Neural crest cell (in vitro differentiated cells): ENCODE measurements at regions not wholly inside any gene's neighbourhood (a gene's known extent, or its start where the extent isn't known, plus 50 kb on each side); places are given as distances from the start of the nearest gene placed in this dataset. TPM values are rescaled to one million over a fixed set of nuclear protein-coding genes. Genes with fewer than 3 reads are reported as not detected.
"Not testable (repeated sequence)": the region's sequence is repeated elsewhere in the genome, so short reads cannot be mapped to it uniquely, and the experiment has no call there.

Source experiments
- DNase-seq: peaks from one replicate; pipeline ENCODE4 v3.0.0; 2021; ENCODE audit warnings: low read depth, mixed read lengths, low spot score
- H3K27ac Mint-ChIP-seq: one replicate; pipeline ENCODE4 v1.8.0; 2021; ENCODE audit warnings: mild to moderate bottlenecking, mixed read lengths; ENCODE audit not compliant: unreplicated experiment
- H3K27me3 Mint-ChIP-seq: 2 replicates; pipeline ENCODE4 v1.8.0; 2021; ENCODE audit warnings: low read depth, mild to moderate bottlenecking, mixed read lengths
- H3K36me3 Mint-ChIP-seq: 2 replicates; pipeline ENCODE4 v1.8.0; 2021; ENCODE audit warnings: low read depth, mild to moderate bottlenecking, mixed read lengths
- H3K4me1 Mint-ChIP-seq: 2 replicates; pipeline ENCODE4 v1.8.0; 2021; ENCODE audit warnings: mixed read lengths
- H3K4me3 Mint-ChIP-seq: one replicate; pipeline ENCODE4 v1.8.0; 2021; ENCODE audit warnings: mild to moderate bottlenecking, mixed read lengths
- H3K9me3 Mint-ChIP-seq: 2 replicates; pipeline ENCODE4 v1.8.0; 2021; ENCODE audit warnings: mixed read lengths
- microRNA-seq: library from miRNA; unstranded; fragments of <30 nt; microRNA quantifications from one replicate; pipeline ENCODE4, GENCODE V29; 2020

DNA sequence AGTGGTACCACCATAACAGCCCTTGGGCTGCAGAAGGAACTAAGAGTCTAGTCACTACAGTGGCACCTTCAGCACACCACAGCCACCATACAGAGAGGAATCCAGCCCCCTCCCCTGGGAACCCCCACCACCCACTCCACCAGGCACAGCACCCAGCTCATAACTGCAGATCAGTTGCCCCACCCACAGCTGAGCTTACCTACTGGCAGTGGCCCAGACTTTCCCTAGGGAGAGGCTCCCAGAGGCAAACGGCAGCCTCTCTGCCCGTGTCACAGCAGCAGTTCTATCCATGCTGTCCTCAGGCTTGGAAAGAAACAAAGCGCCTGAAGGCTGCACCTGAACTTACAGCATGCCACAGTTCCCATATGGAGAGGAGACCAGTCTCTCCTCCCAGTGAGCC, 372.3 kb downstream of the OR4F29 start:
- DNase-seq, H3K4me3 Mint-ChIP-seq, H3K4me1 Mint-ChIP-seq, H3K27ac Mint-ChIP-seq, H3K27me3 Mint-ChIP-seq, H3K36me3 Mint-ChIP-seq, H3K9me3 Mint-ChIP-seq: not testable (repeated sequence)

DNA sequence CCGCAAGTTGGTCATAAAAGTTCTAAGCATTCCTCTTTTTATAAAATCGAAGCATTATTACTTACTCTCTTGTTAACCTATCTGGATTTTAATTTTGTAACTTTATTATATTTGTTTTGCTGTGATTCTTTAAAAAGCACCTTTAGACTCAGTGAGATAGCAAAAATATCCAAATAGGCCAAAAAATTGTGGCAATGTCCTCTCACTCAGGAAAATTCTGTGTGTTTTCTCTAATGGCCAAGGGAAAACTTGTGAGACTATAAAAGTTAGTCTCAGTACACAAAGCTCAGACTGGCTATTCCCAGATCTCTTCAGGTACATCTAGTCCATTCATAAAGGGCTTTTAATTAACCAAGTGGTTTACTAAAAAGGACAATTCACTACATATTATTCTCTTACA, 386.4 kb downstream of the OR4F29 start, which contains the start of gene OR4F5:
TSS of gene OR4F5 (plus strand) at position 301 of the 400 bp plus-strand sequence.
- H3K27ac Mint-ChIP-seq, H3K9me3 Mint-ChIP-seq, H3K4me1 Mint-ChIP-seq, H3K27me3 Mint-ChIP-seq, DNase-seq, H3K36me3 Mint-ChIP-seq, H3K4me3 Mint-ChIP-seq: not testable (repeated sequence)

DNA sequence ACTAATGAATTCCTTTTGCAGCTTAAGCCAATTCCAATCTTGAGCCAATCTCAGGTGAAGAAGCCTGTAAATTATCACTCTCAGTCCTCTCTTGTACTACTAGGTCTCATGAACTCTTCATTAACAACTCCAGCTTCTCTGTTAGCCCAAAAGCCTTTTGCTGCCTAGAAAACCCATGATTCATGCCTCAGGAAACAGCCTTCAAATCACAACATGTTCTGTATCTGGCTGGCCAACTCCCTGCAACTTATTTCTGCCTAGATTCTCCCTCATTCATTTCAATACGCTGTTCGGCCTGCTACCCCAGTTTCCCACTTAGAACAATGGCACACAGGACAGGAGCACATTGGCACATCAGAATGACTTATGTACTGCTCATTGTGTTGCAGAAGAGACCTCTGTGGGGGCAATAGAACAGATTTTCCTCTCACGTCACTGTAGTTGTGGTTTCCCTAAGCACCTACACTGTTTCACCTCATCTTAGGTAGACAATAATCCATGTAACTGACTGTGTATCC, 395.4 kb downstream of the OR4F29 start:
- not testable (repeated sequence) for DNase-seq, H3K27me3 Mint-ChIP-seq, H3K9me3 Mint-ChIP-seq, H3K4me3 Mint-ChIP-seq, H3K4me1 Mint-ChIP-seq, H3K36me3 Mint-ChIP-seq, H3K27ac Mint-ChIP-seq

DNA sequence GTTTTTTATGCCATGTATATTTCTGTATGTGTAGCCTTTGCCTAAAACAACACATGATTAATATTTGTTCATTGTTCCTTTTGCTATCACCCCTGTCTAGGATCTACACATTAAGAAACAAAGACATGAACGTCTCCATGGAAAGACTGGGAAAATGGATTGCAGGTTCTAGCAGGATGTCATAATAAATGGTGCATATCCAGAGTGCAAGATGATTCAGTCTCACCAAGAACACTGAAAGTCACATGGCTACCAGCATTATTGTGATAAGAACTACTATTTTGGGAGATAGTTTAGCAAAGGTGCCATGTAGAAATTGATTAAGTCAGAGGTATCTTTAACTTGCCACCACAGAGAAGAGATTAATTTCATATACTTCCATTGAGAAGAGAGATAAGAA, 398.3 kb downstream of the OR4F29 start:
- H3K4me3 Mint-ChIP-seq, H3K27me3 Mint-ChIP-seq, H3K36me3 Mint-ChIP-seq, H3K9me3 Mint-ChIP-seq, H3K4me1 Mint-ChIP-seq, DNase-seq, H3K27ac Mint-ChIP-seq: not testable (repeated sequence)

DNA sequence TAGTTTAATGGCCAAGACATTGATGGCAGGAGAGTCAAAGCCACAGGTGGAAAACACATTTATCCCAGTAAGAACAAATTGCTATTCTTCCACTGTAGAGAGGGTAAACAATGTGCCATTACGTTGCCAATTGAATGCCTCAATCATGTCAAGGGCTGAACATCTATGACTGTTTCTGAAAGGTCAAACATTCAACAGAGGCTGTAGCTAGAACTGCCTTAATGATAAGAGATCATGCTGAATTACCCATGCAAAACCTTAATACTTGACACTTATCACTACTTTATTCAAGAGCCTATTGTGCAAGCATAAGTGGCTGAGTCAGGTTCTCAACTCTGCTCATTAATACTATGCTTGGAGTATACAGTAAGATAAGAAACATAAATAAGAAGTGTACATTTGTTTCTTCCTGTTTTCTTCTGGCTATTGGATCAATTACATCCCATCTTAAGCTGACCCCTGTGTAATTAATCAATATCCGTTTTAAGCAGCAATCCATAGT, 409.5 kb downstream of the OR4F29 start:
- DNase-seq, H3K36me3 Mint-ChIP-seq, H3K27me3 Mint-ChIP-seq, H3K4me3 Mint-ChIP-seq, H3K27ac Mint-ChIP-seq, H3K9me3 Mint-ChIP-seq, H3K4me1 Mint-ChIP-seq: not testable (repeated sequence)

DNA sequence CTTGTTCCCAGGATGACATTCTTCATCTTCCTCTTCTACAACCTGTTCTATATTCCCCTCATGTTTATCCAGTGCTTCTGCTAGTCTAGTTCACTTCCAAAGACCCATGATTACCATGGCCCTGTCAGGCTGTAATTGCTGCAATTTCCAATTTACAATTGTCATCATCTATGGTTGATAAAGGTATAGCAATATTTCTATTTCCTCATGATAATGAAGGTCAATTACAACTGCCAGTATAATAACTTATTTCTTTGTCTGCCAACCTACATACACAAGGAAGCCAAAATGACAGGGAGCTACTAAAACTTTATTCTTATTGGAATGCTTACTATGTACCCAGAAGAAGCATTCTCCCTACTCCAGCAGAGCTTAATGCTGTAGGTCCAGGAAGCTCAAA, 410.3 kb downstream of the OR4F29 start:
- not testable (repeated sequence) for H3K27ac Mint-ChIP-seq, H3K4me1 Mint-ChIP-seq, H3K4me3 Mint-ChIP-seq, H3K9me3 Mint-ChIP-seq, H3K36me3 Mint-ChIP-seq, DNase-seq, H3K27me3 Mint-ChIP-seq

DNA sequence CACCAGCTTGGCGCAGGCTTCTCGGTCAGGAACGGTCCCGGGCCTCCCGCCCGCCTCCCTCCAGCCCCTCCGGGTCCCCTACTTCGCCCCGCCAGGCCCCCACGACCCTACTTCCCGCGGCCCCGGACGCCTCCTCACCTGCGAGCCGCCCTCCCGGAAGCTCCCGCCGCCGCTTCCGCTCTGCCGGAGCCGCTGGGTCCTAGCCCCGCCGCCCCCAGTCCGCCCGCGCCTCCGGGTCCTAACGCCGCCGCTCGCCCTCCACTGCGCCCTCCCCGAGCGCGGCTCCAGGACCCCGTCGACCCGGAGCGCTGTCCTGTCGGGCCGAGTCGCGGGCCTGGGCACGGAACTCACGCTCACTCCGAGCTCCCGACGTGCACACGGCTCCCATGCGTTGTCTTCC, 422.3 kb downstream of the OR4F29 start:
- not testable (repeated sequence) for H3K4me1 Mint-ChIP-seq, H3K27me3 Mint-ChIP-seq, H3K4me3 Mint-ChIP-seq

DNA sequence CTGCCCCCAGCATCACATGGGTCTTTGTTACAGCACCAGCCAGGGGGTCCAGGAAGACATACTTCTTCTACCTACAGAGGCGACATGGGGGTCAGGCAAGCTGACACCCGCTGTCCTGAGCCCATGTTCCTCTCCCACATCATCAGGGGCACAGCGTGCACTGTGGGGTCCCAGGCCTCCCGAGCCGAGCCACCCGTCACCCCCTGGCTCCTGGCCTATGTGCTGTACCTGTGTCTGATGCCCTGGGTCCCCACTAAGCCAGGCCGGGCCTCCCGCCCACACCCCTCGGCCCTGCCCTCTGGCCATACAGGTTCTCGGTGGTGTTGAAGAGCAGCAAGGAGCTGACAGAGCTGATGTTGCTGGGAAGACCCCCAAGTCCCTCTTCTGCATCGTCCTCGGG, 434.2 kb downstream of the OR4F29 start:
- H3K4me3 Mint-ChIP-seq, H3K9me3 Mint-ChIP-seq, H3K4me1 Mint-ChIP-seq, H3K27me3 Mint-ChIP-seq, H3K36me3 Mint-ChIP-seq, H3K27ac Mint-ChIP-seq: not testable (repeated sequence)
- peak; percentile 3 for DNase-seq

More for the DNA sequence above, 422.3 kb downstream of the OR4F29 start:
- not testable (repeated sequence) for H3K9me3 Mint-ChIP-seq, H3K36me3 Mint-ChIP-seq, H3K27ac Mint-ChIP-seq, DNase-seq

DNA sequence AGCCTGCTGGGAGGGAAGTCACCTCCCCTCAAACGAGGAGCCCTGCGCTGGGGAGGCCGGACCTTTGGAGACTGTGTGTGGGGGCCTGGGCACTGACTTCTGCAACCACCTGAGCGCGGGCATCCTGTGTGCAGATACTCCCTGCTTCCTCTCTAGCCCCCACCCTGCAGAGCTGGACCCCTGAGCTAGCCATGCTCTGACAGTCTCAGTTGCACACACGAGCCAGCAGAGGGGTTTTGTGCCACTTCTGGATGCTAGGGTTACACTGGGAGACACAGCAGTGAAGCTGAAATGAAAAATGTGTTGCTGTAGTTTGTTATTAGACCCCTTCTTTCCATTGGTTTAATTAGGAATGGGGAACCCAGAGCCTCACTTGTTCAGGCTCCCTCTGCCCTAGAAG, 435.5 kb downstream of the OR4F29 start:
- DNase-seq, H3K27ac Mint-ChIP-seq, H3K36me3 Mint-ChIP-seq: not testable (repeated sequence)

DNA sequence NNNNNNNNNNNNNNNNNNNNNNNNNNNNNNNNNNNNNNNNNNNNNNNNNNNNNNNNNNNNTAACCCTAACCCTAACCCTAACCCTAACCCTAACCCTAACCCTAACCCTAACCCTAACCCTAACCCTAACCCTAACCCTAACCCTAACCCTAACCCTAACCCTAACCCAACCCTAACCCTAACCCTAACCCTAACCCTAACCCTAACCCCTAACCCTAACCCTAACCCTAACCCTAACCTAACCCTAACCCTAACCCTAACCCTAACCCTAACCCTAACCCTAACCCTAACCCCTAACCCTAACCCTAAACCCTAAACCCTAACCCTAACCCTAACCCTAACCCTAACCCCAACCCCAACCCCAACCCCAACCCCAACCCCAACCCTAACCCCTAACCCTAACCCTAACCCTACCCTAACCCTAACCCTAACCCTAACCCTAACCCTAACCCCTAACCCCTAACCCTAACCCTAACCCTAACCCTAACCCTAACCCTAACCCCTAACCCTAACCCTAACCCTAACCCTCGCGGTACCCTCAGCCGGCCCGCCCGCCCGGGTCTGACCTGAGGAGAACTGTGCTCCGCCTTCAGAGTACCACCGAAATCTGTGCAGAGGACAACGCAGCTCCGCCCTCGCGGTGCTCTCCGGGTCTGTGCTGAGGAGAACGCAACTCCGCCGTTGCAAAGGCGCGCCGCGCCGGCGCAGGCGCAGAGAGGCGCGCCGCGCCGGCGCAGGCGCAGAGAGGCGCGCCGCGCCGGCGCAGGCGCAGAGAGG, 441.3 kb downstream of the OR4F29 start:
- DNase-seq: peak; percentile 12
- H3K27ac Mint-ChIP-seq, H3K36me3 Mint-ChIP-seq, H3K4me3 Mint-ChIP-seq, H3K9me3 Mint-ChIP-seq, H3K27me3 Mint-ChIP-seq, H3K4me1 Mint-ChIP-seq: not testable (repeated sequence)

More for the DNA sequence above, 435.5 kb downstream of the OR4F29 start:
- H3K27me3 Mint-ChIP-seq, H3K4me1 Mint-ChIP-seq, H3K4me3 Mint-ChIP-seq, H3K9me3 Mint-ChIP-seq: not testable (repeated sequence)

Small RNA genes lying in the stretch of these regions (microRNA-seq; reads per million reads assigned to microRNA genes)
- gene MIR6859-1 (not detected), gene MIR6859-2 (not detected)
